ENCODE measurements at regions not wholly inside any gene's neighbourhood (a gene's known extent, or its start where the extent isn't known, plus 50 kb on each side); places are given as distances from the start of the nearest gene placed in this dataset.

- intact Hi-C loops (cut with DNase I), result no loop called here
- TF ChIP-seq CTCF (IDR thresholded peaks at IDR 0.05), result no peak
- Histone ChIP-seq H3K4me1 (no peaks in the 10 kb centered on the region), H3K9me3 (no peaks in the 10 kb centered on the region), H3K36me3 (no peaks in the 10 kb centered on the region), H3K27me3 (no peaks in the 10 kb centered on the region), H3K27ac (no peak overlapping the region), H3K4me3 (no peak overlapping the region)
- no peak for DNase-seq (ENCODE audit: low spot score in 2 of 2)
Measured at GRCh38 chr3:168722091-168722490, 626.4 kb upstream of the GOLIM4 start.

- H3K9me3 ChIP-seq, result no peaks in the 10 kb centered on the region
- intact Hi-C loops (cut with DNase I), result no loop called here
- DNase-seq (ENCODE audit: low spot score in 2 of 2), result no peak
- H3K27ac ChIP-seq, result no peak overlapping the region
- H3K4me3 ChIP-seq, result no peak overlapping the region
- no peak for TF ChIP-seq CTCF (IDR thresholded peaks at IDR 0.05)
- H3K4me1 ChIP-seq, result no peaks in the 10 kb centered on the region
- no peaks in the 10 kb centered on the region for H3K27me3 ChIP-seq
- H3K36me3 ChIP-seq, result no peaks in the 10 kb centered on the region
Measured at GRCh38 chr3:168714609-168715240, 619.0 kb upstream of the GOLIM4 start.

- Histone ChIP-seq H3K4me1 (no peaks in the 10 kb centered on the region), H3K4me3 (no peak overlapping the region), H3K27me3 (no peaks in the 10 kb centered on the region), H3K9me3 (no peaks in the 10 kb centered on the region), H3K36me3 (no peaks in the 10 kb centered on the region), H3K27ac (no peak overlapping the region)
- intact Hi-C loops (cut with DNase I), result no loop called here
- DNase-seq (ENCODE audit: low spot score in 2 of 2), result no peak
- no peak for TF ChIP-seq CTCF (IDR thresholded peaks at IDR 0.05)
Measured at GRCh38 chr3:168709073-168709472, 613.3 kb upstream of the GOLIM4 start.

- Histone ChIP-seq H3K36me3 (no peaks in the 10 kb centered on the region), H3K4me1 (no peaks in the 10 kb centered on the region), H3K4me3 (no peak overlapping the region), H3K9me3 (no peaks in the 10 kb centered on the region), H3K27ac (no peak overlapping the region), H3K27me3 (no peaks in the 10 kb centered on the region)
- DNase-seq (ENCODE audit: low spot score in 2 of 2), result no peak
- intact Hi-C loops (cut with DNase I), result no loop called here
- TF ChIP-seq CTCF (IDR thresholded peaks at IDR 0.05), result no peak
Measured at GRCh38 chr3:168707900-168708299, 612.2 kb upstream of the GOLIM4 start.

GRCh38 chr3:168705412-168705811, 609.7 kb upstream of the GOLIM4 start:
- no peaks in the 10 kb centered on the region for H3K9me3 ChIP-seq
- H3K4me3 ChIP-seq, result no peak overlapping the region
- no peak for DNase-seq (ENCODE audit: low spot score in 2 of 2)
- H3K36me3 ChIP-seq, result no peaks in the 10 kb centered on the region
- H3K4me1 ChIP-seq, result no peaks in the 10 kb centered on the region
- TF ChIP-seq CTCF (IDR thresholded peaks at IDR 0.05), result no peak
- no peaks in the 10 kb centered on the region for H3K27me3 ChIP-seq
- no peak overlapping the region for H3K27ac ChIP-seq
- intact Hi-C loops (cut with DNase I), result no loop called here

- no peak for TF ChIP-seq CTCF (IDR thresholded peaks at IDR 0.05)
- intact Hi-C loops (cut with DNase I), result no loop called here
- H3K27me3 ChIP-seq, result no peaks in the 10 kb centered on the region
Measured at GRCh38 chr3:168696051-168696450, 600.3 kb upstream of the GOLIM4 start.

More at GRCh38 chr3:168696051-168696450, 600.3 kb upstream of the GOLIM4 start:
- Histone ChIP-seq H3K27ac (no peak overlapping the region), H3K9me3 (no peaks in the 10 kb centered on the region), H3K36me3 (no peaks in the 10 kb centered on the region), H3K4me3 (no peak overlapping the region), H3K4me1 (no peaks in the 10 kb centered on the region)
- DNase-seq (ENCODE audit: low spot score in 2 of 2), result no peak
